Stimulated activated naive CD4-positive, alpha-beta T cell (primary cell): ENCODE measurements at regions not wholly inside any gene's neighbourhood (a gene's known extent, or its start where the extent isn't known, plus 50 kb on each side); places are given as distances from the start of the nearest gene placed in this dataset.

ENCODE experiments used
- DNase-seq, 6 experiments: peaks; one replicate each; lab custom pipeline; 2025; lab: John Stamatoyannopoulos, UW

DNA sequence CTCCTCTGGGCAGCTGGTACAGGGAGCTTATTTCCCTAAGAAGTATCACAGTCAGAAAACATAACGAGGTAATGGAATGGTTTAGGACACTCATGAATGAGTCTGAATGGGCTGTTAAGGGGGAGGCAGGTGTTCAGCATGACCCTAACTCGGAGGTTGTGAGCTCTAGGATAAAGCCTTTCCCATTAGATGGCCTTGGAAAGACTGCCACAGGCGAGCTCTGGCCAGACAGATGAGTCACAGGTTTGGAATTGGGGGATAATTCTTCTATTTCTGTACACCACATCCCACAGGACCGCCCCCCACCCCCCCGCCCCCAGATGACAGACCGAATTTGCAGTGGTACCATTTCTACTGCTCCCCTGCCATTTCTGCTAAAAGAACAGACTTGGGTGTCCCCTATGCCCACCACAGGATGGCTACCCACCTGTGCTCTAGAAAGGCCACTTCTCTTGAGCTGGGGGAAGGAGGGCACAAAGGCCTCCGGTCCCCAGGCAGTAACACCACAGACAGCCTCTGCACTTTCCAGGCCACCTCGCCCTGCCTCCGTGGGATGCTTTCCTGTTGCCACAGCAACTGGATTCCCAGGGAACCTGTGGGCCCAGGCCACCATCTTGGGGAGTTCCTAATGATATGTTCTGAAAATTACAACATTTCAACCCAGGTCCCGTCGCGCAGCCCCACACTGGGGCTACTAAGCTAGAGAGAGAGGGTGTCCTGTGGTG lies 76.7 kb downstream of the TRIM29 start:
- no peak for DNase-seq

DNA sequence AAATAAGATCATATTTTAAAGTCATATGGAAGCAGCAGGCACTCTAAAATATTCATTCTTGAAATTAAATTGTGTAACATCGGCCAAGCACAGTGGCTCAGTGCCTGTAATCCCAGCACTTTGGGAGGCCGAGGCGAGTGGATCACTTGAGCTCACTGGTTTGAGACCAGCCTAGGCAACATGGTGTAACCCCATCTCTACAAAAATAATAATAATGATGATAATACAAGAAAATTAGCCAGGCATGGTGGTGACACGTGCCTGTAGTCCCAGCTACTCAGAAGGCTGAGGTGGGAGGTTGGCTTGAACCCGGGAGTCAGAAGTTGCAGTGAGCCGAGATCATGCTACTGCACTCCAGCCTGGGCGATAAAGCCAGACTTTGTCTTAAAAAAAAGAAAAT lies 77.4 kb downstream of the TRIM29 start:
- no peak for DNase-seq

DNA sequence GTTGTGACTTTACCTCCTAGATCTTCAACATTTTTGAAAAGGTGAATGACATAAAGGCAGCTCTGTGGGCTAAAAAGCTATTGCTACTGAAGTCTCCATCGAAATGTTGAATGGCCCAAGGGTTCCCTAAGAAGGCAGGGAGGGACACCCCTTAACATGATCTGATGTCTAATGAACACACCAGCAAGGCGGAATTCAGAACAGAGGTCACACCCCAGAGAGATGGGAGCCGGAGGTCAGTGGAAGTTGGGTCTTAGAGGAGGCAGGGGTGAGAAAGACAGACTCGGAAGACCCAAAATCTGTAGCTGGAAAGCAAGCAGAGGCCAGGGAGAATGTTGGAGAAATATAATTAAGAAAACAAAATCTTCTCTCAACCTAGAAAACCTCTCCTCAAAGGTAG lies 79.0 kb downstream of the TRIM29 start:
- DNase-seq: no peak

GRCh38 chr11:120057595-120058581 lies 80.0 kb downstream of the TRIM29 start:
- no peak for DNase-seq

DNA sequence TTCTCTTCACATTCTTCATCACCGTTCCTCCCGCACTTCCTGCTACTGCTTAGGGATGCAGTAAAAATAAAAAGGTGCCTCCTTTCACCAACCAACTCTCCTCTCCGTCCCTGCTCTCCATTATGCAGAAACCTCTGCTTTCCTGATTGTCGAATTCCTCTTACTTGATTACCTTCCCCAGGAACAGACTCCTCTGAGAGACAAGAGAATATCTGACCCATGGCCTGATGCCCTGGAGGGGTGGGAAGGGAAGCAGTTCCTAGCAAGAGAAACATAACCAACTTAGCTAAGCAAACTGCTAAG lies 80.9 kb downstream of the TRIM29 start:
- DNase-seq: no peak

DNA sequence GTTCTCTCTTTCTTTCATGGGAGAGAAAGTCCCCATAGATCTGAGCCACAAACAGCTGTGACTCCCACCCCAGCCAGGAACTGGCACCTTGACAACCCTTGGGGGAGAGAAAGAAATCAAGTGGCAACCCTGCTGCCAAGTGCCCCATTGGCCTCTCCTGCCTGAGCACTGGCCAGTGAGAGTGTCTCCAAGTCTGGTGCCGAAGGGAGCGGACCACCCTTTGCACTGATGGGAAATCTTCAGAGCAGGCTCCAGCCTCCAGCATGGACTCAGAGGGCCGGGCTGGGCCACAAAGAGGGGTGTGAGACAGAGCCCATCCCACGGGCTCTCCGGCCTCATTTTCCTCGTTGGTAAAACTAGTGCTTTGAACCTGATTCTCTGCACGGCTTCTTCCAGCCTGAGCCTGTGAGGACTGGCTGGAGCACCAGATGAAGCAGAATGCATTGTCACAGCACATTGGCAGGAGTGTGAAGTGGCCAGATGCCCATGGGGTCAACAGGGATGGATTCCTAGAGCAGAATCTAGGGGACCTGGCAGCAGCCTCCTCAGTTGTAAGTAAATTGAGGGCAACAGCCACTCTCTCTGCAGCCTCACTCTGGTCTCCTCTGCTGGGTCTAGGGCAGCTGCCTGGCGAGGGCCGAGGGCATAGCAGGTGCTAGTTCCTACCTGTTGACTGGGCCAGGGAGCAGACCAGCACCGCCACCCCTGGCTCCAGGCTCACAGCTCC lies 81.4 kb downstream of the TRIM29 start:
- DNase-seq: no peak

DNA sequence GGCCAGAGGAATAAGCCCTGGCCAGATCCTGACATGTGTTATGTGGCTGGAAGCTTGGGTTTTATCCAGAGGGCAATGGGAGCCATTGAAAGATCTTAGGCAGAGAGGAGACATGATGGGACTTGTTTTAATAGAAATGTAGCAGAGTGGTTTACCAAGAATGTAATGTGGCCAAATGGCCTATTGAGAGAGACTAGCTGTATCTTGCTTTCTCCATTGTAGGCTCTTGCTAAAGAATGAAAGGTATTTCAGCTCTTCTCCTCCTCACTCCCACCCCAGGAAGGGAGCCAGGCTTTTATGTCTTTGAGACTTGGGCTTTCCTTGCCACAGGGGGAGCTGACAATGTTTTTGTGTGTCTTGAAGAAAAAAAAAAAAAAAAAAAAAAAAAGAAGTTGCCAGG lies 82.3 kb downstream of the TRIM29 start:
- DNase-seq: no peak

DNA sequence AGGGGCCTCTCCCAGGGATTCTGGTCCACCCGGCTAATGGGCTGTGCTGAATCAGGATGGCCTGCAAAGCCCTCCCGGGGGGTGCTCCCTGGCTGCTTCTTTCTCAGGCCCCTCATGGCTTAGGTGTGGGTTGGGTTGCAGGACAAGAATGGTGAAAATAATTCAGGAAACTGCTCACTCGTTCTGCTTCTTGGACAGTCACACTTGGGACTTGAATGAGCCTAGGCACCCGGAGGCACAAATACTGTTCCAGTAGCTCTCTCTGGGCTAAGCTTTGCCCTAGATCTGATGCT lies 83.2 kb downstream of the TRIM29 start:
- DNase-seq: no peak

DNA sequence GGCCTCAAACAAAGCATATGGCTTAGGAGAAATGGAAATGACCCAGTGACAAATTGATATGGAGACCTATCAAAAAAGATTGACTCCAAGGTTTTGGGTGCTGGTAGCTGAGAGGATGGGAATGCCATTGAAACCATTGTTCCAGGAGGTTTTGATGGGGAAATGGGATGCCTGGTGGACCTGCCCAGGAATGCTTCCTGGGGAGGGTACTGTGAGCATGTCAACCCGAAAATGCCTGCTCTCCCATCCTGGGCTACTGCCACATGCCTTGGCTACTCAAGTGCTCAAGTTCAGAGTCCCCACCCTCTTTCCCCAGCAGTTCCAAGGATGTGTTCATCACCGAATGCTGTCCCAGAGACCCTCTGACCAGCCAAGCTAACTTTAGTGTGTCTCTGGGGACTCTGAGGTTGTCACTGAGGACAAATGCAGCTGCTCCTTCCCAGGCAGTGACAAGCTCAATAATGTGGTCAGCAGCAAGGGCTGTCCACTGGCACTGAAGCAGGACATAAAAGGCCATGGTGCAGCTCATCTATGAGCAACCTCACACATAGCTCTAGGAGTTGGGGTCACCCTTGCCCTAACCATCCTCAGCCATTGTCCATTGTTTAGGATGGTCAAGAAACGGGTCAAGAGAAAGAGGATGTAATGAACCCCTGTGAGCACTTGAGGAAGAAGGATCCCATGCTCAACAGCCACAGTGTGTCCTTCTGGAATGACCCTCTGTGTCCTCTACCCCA lies 83.7 kb downstream of the TRIM29 start:
- no peak for DNase-seq

- no peak for DNase-seq
Measured at GRCh38 chr11:120052196-120052775, 85.6 kb downstream of the TRIM29 start.

DNA sequence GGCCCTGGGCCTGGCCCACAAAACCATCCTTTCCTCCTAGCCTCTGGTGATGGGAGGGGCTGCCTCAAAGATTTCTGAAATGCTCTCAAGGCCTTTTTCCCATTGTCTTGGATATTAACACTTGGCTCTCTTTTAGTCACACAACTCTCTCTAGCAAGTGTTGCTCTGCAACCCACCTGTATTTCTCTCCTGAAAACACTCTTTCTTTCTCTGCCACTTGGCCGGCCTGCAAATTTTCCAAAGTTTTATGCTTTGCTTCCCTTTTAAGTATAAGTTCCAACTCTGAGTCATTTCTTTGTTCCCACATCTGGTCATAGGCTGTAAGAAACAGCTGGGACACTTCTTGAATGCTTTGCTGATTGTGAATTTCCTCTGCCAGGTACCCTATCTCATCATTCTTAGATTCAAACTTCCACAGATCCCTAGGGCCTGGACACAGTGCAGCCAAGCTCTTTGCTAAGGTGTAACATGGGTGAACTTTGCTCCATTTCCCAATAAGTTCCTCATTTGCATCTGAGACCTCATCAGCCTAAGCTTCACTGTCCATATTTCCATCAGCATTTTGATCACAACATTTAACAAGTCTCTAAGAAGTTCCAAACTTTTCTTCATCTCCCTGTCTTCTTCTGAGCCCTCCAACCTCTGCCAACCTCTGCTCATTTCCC lies 93.8 kb downstream of the TRIM29 start:
- no peak for DNase-seq

GRCh38 chr11:120043328-120043945 lies 94.5 kb downstream of the TRIM29 start:
- no peak for DNase-seq

DNA sequence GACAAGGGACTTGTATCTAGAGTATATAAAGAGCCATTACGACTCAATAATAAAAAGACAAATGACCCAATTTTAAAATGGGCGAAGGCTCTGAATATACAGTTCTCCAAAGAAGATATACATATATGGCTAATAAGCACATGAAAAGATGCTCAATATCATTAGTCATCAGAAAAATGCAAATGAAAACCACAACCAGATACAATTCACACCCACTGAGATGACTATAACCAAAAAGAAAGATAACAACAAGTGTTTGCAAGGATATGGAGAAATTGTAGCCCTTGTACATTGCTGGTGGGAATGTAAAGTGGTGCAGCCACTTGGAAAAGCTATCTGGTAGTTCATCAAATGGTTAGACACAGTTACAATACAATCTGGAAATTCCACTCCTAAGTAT lies 96.3 kb downstream of the TRIM29 start:
- DNase-seq: no peak

GRCh38 chr11:120040151-120040840 lies 97.6 kb downstream of the TRIM29 start:
- no peak for DNase-seq

GRCh38 chr11:120039039-120039438 lies 98.9 kb downstream of the TRIM29 start:
- DNase-seq: no peak

DNA sequence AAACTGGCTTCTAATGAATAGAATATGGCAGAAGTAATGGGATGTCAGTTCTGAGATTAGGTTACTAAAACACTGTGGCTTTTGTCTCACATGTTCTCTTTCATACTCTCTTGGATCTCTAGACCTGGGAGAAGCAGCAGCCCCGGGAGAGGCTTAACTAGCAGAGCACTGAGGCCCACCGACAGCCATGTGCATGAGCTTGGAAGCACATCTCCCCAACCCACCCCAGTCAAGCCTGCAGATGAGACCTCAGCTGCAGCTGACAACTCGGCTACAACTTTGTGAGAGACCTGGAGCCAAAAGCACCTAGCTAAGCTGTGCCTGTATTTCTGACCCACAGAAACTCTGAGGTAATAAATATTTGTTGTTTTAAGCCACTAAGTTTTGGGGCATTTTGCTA lies 100.8 kb downstream of the TRIM29 start:
- no peak for DNase-seq

DNA sequence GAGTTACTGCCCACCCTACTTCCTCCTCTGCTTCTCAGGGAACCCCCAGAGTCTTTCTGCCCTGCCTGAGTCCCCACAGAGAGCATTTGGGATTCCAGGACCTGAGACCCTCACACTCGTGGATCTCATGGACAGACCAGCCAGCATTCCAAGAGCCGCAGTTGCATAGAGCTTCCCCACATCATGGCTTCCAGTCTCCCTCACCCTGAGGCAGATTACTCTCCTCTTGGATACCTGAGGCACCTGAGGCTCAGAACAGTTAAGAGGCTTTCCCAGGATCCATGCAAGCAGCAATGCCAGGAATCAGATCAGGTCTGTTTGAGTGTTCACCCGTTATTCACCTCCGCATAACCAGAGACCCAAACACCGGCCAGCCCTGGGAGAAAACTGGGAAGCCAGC lies 102.2 kb downstream of the TRIM29 start:
- no peak for DNase-seq

DNA sequence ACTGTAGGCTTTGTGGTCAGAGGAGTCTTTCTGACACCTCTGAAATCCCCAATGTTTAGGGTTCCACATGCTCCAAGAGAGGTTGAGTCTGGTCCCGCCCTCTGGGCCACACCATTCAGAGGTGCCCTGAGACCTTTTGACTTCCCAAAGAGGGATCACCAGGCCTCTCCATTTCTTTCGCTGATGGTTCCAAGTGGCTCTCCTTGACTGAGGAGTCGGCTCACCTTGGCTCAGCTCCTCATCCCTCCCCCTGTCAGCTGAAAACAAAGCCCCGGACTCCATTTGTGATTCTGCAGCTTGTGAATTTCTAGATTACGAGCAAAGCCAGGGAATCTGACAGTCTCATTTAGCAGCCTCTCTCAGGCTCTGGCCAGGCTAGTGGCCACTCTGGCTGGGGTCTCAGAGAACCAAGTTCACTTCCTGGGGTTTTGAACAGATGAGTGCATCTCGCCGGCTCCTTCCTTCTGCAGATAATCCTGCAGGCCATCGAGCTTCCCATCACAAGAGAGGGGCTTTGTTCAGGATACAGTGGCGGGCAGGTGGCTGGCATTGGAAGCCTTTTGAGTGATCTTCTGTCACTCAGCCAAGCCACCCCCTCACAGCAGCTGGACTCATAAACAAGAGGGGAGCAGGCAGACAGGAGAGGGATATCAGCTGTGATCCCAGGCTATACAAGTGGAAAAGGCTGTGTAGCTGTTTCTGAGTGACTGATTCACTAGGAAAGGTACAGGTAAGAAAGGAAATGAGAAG lies 102.9 kb downstream of the TRIM29 start:
- DNase-seq: no peak

GRCh38 chr11:120034176-120034875 lies 103.6 kb downstream of the TRIM29 start:
- no peak for DNase-seq
